GM12878 (cell line): ENCODE measurements at regions not wholly inside any gene's neighbourhood (a gene's known extent, or its start where the extent isn't known, plus 50 kb on each side); places are given as distances from the start of the nearest gene placed in this dataset.

Experiments
- ASH2L ChIP-seq: fragments of 300-600, 200-600 bp; sonication (generic); IDR thresholded peaks from 2 replicates; pipeline ENCODE4 v1.6.1; 2017; ENCODE audit warnings: low read depth, mild to moderate bottlenecking, borderline replicate concordance
- BHLHE40 ChIP-seq, 2 experiments: fragments of 450-650 bp in 1 of 2; IDR thresholded peaks; 2 replicates each; pipeline ENCODE4 v1.6.1; 2011 to 2017; ENCODE audit warnings: low read depth in 2 of 2, borderline replicate concordance in 1 of 2, improper control_type of control experiment in 1 of 2, low read length in 1 of 2, mild to moderate bottlenecking in 1 of 2
- EGR1 ChIP-seq, 2 experiments: IDR thresholded peaks; 1 replicate in 1 of 2; 2 replicates in 1 of 2; pipeline ENCODE4 v1.6.1; 2011 to 2012; ENCODE audit warnings: low read depth in 2 of 2, low read length in 2 of 2, borderline replicate concordance in 1 of 2, mild to moderate bottlenecking in 1 of 2, moderate library complexity in 1 of 2
- IRF4 ChIP-seq: IDR thresholded peaks from 2 replicates; pipeline ENCODE4 v1.6.1; 2011; ENCODE audit warnings: low read depth, low read length
- KAT2A ChIP-seq: conservative IDR thresholded peaks from 2 replicates; pipeline ENCODE4 v1.6.1; 2011; ENCODE audit warnings: low read depth, low read length; ENCODE audit not compliant: control insufficient read depth
- NFIC ChIP-seq: IDR thresholded peaks from 2 replicates; pipeline ENCODE4 v1.6.1; 2012; ENCODE audit warnings: low read depth, mild to moderate bottlenecking, inconsistent platforms, low read length, moderate library complexity
- NFXL1 ChIP-seq: fragments of 450-650 bp; IDR thresholded peaks from 2 replicates; pipeline ENCODE4 v1.6.1; 2017; ENCODE audit warnings: antibody characterized with exemption, mild to moderate bottlenecking, borderline replicate concordance
- NFYB ChIP-seq: IDR thresholded peaks from 2 replicates; pipeline ENCODE4 v1.6.1; 2011; ENCODE audit warnings: low read depth, mild to moderate bottlenecking, low read length, improper control_type of control experiment, moderate library complexity; ENCODE audit not compliant: insufficient read depth
- PML ChIP-seq: IDR thresholded peaks from 2 replicates; pipeline ENCODE4 v1.6.1; 2012; ENCODE audit warnings: low read length, inconsistent platforms
- POLR2A ChIP-seq: IDR thresholded peaks from 2 replicates; pipeline ENCODE4 v1.6.1; 2011; ENCODE audit warnings: low read depth, mild to moderate bottlenecking, low read length
- RB1 ChIP-seq: fragments of 450-650 bp; formaldehyde crosslinking; IDR thresholded peaks from 2 replicates; pipeline ENCODE4 v1.6.1; 2017; ENCODE audit warnings: mild to moderate bottlenecking, borderline replicate concordance
- STAT3 ChIP-seq: IDR thresholded peaks from 2 replicates; pipeline ENCODE4 v1.6.1; 2011; ENCODE audit warnings: low read depth, low read length, improper control_type of control experiment
- ZNF592 ChIP-seq: fragments of 450-650 bp; IDR thresholded peaks from 2 replicates; pipeline ENCODE4 v1.6.1; 2017; ENCODE audit warnings: mild to moderate bottlenecking, moderate library complexity
- ZSCAN29 ChIP-seq: fragments of 450-650 bp; IDR thresholded peaks from 2 replicates; pipeline ENCODE4 v1.6.1; 2017; ENCODE audit warnings: mild to moderate bottlenecking, moderate library complexity
- TF ChIP-seq, protein P1 (sequence below): IDR thresholded peaks from 2 replicates; pipeline ENCODE4 v1.6.1; 2012; ENCODE audit warnings: low read depth, low read length, improper control_type of control experiment
- TF ChIP-seq, protein P2 (sequence below): IDR thresholded peaks from 2 replicates; pipeline ENCODE4 v1.6.1; 2012; ENCODE audit warnings: low read length, inconsistent platforms
- TF ChIP-seq, protein P3 (sequence below): fragments of 450-650 bp; IDR thresholded peaks from 2 replicates; pipeline ENCODE4 v1.6.1; 2017; ENCODE audit warnings: low read depth, mild to moderate bottlenecking, moderate library complexity
- TF ChIP-seq, protein P4 (sequence below): IDR thresholded peaks from 2 replicates; pipeline ENCODE4 v1.6.1; 2011; ENCODE audit warnings: borderline replicate concordance, low read depth, mild to moderate bottlenecking, moderate library complexity, mixed read lengths, low read length; ENCODE audit not compliant: insufficient read depth; ENCODE audit errors: extremely low read length

GRCh38 chr20:53660078-53660909, 66.7 kb upstream of the ZNF217 start (continued):
- TF ChIP-seq PML (no peak), NFXL1 (peak; percentile 40; the same call in 1 of the 2 replicates), NFIC (peak; percentile 42; the same call in 1 of the 2 replicates), EGR1 (IDR thresholded peaks at IDR 0.05; ENCODE audit: borderline replicate concordance in 1 of 2, low read depth in 2 of 2, low read length in 2 of 2) (peak in 1 of 2 experiments; percentile 44; a peak in 1 of 3 replicates), STAT3 (peak; percentile 91; the same call in 1 of the 2 replicates), KAT2A (no peak), IRF4 (no peak), BHLHE40 (IDR thresholded peaks at IDR 0.05; ENCODE audit: borderline replicate concordance in 1 of 2, low read depth in 2 of 2, low read length in 1 of 2) (peak; percentile 58 to 74; a peak in 3 of 4 replicates), NFYB (no peak), ZSCAN29 (peak; percentile 86), RB1 (no peak), ASH2L (peak; percentile 93; the same call in 1 of the 2 replicates), ZNF592 (no peak), POLR2A (peak; percentile 41; the same call in 1 of the 2 replicates)
- TF ChIP-seq, protein P1, sequence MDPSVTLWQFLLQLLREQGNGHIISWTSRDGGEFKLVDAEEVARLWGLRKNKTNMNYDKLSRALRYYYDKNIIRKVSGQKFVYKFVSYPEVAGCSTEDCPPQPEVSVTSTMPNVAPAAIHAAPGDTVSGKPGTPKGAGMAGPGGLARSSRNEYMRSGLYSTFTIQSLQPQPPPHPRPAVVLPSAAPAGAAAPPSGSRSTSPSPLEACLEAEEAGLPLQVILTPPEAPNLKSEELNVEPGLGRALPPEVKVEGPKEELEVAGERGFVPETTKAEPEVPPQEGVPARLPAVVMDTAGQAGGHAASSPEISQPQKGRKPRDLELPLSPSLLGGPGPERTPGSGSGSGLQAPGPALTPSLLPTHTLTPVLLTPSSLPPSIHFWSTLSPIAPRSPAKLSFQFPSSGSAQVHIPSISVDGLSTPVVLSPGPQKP = no peak
- TF ChIP-seq, protein P2, sequence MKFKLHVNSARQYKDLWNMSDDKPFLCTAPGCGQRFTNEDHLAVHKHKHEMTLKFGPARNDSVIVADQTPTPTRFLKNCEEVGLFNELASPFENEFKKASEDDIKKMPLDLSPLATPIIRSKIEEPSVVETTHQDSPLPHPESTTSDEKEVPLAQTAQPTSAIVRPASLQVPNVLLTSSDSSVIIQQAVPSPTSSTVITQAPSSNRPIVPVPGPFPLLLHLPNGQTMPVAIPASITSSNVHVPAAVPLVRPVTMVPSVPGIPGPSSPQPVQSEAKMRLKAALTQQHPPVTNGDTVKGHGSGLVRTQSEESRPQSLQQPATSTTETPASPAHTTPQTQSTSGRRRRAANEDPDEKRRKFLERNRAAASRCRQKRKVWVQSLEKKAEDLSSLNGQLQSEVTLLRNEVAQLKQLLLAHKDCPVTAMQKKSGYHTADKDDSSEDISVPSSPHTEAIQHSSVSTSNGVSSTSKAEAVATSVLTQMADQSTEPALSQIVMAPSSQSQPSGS = no peak
- TF ChIP-seq, protein P3, sequence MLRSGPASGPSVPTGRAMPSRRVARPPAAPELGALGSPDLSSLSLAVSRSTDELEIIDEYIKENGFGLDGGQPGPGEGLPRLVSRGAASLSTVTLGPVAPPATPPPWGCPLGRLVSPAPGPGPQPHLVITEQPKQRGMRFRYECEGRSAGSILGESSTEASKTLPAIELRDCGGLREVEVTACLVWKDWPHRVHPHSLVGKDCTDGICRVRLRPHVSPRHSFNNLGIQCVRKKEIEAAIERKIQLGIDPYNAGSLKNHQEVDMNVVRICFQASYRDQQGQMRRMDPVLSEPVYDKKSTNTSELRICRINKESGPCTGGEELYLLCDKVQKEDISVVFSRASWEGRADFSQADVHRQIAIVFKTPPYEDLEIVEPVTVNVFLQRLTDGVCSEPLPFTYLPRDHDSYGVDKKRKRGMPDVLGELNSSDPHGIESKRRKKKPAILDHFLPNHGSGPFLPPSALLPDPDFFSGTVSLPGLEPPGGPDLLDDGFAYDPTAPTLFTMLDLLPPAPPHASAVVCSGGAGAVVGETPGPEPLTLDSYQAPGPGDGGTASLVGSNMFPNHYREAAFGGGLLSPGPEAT = no peak
- TF ChIP-seq, protein P4, sequence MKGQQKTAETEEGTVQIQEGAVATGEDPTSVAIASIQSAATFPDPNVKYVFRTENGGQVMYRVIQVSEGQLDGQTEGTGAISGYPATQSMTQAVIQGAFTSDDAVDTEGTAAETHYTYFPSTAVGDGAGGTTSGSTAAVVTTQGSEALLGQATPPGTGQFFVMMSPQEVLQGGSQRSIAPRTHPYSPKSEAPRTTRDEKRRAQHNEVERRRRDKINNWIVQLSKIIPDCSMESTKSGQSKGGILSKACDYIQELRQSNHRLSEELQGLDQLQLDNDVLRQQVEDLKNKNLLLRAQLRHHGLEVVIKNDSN = peak; percentile 71
